Stimulated activated CD8-positive, alpha-beta memory T cell treated with anti-CD3 and anti-CD28 coated beads, Interleukin-7, amount 100 ng/mL, for 1 hour (primary cell): ENCODE measurements at regions not wholly inside any gene's neighbourhood (a gene's known extent, or its start where the extent isn't known, plus 50 kb on each side); places are given as distances from the start of the nearest gene placed in this dataset.
A peak's percentile ranks its signal among the peaks of the same experiment; 100 is the strongest.

ENCODE experiments used
- DNase-seq, 2 donors: peaks; one replicate each; pipeline ENCODE4 v3.0.0-alpha.2; 2020; ENCODE audit warnings: low read depth in 2 of 2

DNA sequence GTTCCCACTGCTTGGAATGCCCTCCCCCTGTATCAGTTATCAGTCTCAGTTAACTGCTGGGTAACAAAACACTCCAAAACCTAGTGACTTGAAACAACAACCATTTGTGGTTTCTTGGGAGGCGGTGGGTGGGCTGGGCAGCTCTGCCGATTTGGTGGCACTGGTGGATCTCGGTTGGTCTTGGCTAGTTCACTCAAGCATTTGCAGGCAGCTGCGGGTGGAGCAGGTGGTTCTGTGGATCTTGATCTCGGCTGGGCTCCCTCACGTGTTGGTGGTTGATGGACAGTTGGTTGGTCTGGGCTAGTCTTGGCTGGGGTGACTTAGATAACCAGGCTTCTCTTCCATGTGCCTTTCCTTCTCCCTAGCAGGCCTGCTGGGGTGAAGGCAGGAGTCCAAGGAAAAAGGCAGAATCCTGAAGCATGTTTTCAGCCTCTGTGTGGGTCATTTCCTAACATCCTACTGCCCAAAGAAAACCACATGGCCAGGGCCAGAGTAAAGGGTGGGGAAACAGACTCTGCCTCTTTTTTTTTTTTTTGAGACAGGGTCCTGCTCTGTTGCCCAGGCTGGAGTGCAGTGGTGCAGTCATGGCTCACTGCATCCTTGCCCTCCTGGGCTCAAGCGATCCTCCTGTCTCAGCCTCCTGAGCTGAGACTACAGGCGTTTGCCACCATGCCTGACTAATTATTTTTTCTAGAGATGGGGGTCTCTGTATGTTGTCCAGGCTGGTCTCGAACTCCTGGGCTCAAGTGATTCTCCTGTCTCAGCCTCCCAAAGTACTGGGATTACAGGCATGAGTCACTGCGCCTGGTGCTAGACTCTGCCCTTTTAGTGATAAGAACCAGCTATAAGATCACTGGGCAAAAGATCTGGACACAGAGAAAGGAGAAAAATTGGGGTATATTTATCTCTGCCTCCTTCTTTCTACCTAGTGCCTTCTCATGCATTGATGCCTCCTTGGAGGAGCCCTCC is 183.7 kb downstream of the RGS3 start:
- no peak for DNase-seq

DNA sequence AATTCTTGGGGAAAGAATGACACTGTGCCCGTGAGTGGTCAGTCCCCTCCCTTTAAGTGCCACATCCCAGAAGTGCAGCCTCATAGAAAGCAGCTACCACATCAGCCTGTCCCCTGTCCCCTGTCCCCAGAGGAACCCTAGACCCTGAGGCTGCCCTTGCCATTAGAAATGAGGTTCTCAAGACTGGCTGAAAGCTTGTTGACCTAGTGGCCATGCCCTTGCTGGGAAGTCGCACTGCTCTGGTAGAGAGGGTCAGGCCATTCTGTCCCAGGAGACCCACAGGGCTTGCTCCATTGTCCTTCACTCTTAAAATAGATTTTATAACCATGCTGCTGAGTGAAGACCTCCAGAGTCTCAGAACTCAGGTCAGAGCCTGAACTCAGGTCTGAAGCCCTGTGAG is 184.5 kb downstream of the RGS3 start:
- no peak for DNase-seq

DNA sequence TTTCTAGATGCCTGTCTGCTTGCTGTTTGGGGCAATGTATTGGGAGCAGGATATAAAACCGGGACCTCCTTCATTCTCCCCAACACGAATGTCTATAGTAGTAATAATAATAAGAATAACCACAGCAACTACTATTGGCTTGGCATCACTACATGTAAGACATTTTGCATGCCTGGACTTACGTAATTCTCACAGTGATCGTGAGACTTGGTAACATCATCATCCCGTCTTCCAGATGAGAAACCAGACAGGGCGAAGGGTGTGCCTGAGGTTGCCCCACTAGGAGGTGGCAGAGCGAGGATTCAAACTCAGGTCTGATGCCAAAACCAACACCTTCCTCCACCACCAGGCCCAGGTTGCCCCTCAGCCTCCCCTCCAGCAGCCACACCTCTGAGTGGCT is 185.1 kb downstream of the RGS3 start:
- DNase-seq = no peak

DNA sequence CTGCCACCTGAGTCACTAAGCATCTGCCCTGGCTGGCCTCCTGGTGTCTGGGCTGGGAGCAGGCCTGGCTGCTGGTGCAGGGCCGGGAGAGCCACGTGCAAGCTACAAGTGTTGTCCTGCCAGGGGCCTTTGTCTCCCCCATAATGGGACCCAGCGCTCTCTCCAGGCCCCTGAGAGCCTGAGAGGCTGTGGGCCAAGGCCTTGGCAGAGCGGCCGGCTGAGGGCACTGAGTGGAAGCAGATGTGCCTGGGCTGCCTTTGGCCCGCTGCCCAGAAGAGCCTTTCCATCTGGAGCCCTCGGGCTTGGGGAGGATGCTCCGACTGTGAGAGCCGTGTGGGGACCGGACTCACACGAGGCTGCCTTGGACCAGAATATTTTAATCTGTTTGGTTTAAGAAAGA is 185.5 kb downstream of the RGS3 start:
- DNase-seq = no peak

DNA sequence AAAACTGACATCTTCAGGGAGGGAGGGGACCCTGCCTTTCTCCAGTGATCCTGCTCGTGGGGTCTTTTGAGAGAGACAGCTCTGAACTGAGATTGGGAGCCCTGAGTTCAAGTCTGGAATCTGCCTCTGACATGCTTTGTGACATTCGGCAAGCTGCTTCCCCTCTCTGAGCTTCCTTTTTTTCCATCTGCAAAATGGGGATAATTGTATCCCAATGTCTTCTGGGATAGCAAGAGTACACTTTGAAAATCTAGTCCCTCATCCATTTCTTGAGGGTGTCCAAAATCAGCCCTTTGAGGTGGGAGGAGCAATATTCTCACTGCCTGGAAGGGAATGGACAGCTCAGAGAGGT is 186.3 kb downstream of the RGS3 start:
- no peak for DNase-seq

DNA sequence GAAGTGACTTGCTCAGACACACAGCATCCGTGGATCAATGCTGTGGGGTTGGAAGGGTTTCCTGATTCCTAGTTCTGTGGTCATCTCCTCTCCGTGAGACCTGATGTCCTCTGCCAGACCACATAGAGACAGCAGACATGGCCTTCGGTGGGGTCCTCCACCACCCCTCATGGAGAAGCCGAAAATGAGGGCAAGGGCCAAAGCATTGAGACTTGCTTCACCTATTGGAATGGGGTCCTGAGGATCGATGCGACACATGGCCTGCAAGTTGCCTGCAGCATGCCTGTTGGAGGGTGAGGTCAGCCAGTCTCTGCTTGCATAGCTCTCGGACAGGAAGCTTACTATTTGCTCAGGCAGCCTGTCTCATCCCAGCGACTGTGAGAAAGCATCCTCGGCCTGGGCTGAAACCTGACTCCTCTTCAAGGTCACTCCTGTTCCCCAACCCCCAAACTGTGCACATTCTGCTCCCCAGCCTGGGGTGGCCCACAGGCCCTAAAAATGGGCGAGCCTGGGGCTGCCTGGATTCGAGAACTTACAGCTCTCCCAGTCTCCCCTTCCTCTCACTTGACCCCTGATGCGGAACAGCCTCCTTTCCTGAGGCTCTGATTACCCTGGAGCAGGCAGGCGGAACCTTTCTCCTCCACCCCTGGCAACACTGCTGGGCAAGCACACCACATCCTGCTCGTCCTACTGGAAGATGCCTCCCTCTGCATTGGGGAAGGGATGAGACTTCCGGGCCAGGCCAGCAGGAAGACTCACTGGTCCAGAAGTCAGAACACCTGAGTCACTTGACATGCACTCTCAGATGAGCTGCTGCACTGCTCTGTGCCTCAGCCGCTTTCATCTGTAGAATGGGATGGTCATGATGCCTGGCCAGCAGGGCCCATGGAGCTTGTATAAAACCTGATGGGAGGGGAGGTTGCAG is 186.9 kb downstream of the RGS3 start:
- DNase-seq = no peak

DNA sequence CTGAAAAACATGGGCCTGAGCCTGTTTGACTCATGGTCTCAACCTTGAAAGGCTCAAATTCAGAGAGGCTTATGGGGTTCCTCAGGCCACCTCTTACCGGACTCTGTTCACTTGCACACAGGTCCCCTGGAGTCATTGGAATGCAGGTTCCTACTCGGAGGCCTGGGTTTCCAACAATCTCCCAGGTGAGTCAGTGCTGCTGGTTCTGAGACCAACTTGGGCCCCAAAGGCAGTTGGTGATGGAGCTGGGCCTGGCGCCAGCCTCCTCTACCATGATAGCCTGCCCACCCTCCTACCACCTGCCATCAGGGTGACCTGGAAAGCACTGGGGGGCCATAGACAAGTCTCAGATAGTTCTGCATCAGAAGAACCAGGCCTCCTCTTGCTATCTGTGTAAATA is 188.4 kb downstream of the RGS3 start:
- no peak for DNase-seq

DNA sequence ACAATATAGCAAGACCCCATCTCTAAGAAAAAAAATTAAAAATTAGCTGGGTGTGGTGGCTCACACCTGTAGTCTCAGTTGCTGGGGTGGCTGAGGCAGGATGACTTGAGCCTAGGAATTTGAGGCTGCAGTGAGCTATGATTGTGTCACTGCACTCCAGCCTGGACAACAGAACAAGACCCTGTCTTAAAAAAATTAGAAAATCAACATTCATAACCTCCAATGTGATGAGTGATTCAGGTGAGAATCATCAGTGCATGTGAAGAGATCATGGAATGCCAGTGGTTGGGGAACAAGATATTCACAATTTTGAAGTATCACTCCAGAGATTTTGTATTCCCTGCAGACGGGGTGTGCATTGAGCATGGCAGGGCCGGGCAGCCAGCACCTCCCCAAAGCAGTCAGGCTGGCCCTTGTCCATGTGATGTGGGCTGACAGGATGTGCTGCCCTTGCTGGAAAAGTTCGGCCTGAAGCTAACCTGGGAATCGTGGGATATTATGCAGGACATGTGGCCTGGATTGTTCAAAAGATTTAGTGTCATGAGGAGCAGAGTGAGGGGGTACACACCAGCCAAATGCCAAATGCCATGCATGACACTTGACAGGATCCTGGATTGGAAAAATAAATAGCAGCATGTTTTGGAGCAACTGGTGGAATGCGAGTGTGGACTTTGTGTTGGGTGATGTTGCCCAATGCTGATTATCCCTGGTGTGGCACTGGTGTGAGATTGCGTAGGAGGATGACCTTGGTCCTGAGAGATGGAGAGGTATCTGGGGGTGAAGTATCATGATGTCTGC is 189.0 kb downstream of the RGS3 start:
- no peak for DNase-seq

DNA sequence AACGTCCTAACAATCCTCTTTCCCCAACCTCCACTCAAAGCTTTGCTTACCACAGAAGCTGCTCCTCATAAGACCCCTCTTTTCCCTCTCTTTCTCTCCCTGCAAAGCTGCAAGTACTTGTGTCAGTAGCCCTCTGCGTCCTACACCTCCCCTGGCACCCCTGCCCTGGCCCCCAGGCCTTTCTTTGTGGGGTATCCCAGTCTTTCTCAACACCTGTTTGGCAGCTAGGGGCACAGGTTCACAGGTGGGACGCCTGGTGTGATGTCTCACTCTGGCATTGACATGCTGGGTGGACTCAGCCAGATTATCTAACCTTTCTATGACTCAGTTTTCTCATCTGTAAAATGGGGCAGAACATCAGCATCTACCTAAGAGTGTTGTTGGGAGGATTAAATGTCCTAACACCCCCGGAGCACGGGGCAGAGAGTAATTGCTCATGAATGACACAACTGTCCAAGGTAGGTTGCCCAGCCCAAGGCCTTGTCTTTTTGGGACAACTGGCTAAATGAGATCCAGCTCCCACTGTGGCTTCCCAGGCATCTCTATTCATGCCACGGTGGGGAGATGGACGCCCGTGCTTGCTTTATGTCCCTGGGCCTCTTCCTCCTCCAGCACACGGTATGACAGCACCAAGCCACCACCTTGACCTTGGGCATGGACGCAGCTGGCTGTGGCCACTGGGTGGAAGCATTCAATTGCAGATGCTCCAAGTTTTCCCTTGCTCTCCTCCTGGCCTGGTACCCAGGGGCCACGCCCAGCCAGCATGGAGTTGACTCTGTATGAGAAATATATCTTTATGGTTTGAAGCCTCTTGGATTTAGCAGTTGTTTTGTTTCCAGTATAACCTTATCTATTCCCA is 190.4 kb downstream of the RGS3 start:
- no peak for DNase-seq

DNA sequence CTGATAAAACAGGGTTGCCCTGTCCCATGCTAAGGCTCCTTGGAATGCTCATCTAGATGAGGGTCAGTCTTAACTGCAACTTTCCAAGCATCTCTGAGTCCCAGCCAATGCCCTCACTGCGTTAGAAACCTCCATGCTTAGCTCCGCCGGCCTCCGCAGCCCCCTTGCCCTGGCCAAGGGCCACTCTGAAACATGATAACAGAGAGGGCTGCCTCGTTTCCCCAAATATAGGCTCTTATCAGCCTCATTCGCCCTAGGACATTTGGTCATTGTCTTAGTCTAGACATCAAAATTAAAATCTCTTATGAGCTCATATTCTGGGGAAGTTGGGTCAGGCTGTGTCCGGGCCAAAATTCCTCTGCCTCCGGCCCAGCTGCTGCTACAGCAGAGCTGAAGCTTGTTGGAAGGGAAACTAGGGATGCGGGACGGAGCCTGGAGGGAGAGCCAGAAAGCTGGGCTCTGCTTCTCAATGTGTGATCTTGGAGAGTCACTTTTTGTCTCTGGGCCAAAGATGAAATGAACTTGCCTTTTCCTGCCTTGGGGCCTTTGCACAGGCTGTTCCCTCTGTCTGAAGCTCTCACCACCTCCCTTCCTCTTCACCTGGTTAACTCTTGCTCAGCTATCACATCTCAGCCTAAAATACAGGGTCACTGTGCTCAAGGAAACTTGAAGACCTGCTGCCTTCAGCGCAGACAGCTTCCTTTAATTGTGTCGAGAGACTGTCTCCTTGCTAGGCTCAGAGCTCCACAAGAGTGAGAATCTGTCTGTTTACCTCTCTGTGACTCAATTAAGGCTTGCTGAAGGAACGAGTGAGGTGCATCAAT is 191.3 kb downstream of the RGS3 start:
- no peak for DNase-seq

DNA sequence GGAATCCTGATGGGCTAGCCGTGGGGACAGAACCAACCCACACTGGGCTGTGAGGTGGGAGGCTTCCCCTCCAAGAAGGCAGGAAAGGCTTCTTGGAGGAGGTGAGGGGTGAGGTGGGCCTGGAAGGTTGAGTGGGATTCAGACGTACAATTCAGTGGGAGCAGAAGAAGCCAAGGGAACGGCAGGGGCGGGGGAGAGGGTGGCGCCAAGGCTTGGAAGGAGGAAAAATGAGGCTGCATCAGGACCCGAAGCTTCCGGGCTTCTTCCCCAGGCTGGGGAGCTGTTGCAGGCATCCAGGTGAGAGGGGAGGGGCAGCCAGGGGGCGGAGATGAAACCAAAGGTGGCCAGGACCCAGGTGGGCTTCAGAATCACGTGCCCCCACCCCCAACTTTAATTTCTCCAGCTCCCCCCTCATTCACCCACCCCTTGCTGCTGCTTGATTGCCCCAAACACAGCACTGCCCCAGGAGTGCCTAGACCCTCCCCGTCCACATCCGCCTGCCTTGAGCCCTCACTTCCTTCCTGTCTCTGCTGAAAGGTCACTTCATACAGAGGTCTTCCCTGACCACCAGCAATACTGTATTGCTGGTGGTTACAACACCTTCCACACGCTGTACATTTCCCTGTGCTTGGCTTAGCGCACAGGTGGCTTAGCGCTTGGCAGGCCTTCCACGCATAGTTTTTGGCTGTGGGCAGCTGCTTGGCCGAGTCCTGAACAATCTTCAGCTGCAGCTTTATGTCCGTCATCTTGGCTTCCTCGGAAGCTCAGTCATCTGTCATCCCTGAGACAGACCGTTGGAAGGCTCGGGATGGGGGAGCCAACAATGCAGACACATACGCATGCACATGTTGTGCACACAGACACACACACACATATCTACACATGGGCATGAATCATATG is 193.5 kb downstream of the RGS3 start:
- DNase-seq = no peak

DNA sequence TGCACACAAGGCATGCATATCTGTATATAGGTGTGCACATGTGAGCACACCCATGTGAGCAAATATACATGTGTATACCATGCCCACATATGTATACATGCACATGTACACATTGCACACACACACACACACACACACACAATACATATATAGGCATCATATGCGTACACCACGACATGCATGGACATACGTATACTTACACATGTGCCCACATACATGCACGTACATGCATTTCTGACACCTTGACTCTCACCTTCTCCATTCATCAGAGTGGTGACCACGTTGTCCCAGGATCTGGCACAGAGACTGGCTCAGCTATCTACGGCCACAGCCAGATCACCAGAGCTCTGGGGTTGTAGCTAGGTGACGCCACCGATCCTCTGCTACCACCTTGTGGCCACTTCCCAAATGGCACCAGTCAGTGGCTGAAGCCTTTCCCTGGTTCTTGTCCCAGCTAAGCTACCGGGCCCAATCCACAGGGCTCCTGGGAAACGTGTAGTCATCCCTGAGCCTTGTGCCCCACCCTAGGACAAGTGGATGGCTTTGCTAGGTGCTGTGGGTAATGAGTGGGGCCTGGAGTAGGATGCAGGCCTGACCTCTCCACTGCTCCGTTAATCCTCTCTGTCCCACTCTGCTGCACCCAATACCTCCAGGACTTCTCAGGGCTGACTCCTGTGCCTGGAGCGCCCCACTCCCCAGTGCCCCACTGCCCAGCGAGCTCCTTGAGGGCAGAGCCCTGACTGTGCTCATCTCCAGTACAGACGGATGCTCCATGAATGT is 194.4 kb downstream of the RGS3 start:
- DNase-seq = peak; percentile 60 to 67

DNA sequence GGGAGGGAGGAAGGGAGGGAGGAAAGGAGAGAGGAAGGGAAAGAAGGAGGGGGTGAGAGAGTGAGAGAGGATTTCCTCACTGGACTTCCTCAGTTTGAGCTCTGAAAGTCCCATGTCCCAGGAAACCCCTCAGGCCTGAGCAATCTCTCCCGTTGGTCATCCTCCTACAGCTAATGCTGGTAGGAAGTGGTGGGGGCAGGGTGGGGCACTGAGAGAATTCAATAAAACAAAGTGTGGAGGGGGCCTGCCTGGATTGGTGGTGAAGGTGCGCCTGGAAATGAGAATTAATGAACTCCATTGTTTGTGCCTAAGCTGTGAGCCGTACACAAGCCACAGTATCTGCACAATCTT is 195.0 kb downstream of the RGS3 start:
- no peak for DNase-seq

DNA sequence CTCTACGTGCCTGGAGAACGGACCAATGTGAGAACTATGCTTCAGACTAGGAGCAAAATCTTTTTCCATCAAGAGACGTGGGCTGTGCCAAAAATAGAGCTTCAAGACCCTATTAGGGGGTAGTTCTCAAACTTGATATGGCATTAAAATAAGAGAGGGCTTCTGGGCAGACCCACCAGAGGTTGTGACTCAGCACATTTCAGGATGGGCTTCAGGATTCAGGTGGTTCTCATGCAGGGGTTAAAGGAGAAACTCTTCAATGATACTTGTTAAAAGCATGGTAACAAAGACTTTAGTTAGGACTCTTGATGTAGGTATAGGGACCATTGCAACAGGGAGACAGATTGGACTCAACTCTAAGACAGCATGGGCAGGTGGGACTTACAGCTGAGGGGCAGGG is 195.5 kb downstream of the RGS3 start:
- no peak for DNase-seq

DNA sequence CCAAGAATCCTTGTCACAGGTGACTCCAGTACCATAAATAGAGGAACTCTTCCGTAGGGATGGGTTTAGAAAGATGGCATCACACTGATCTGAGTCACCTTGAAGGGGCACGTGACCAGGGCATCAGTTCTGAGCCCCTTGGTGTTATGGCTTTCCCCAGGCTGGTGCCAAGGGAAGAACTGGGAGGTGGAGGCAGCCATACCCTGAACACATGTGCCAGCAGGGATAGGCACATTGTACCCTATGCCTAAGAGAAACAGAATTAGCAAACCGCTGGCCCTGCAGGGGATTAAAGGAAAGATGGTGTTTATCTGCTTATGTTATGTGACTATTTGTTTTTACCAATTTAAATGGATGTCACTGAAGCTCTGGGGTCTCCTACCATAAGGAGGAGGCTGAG is 196.2 kb downstream of the RGS3 start:
- DNase-seq = no peak

DNA sequence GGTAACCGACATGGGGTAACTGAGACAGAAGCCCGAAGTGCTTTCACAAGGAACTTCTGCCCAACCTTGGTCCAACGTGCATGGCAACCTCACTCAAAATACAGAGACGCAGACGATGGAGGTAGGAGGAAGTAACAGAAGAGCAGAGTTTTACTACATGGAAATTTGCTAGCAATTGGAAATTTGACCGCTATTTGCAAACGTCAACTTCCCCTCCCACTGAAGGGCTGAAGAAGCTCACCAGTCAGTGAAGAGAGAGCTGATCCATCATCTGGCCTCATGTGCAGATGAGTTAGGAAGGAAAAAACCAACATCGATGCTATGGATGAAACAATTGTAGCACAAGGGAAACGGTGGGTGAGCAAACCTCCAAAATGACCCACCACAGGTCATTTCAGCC is 196.7 kb downstream of the RGS3 start:
- DNase-seq = no peak

DNA sequence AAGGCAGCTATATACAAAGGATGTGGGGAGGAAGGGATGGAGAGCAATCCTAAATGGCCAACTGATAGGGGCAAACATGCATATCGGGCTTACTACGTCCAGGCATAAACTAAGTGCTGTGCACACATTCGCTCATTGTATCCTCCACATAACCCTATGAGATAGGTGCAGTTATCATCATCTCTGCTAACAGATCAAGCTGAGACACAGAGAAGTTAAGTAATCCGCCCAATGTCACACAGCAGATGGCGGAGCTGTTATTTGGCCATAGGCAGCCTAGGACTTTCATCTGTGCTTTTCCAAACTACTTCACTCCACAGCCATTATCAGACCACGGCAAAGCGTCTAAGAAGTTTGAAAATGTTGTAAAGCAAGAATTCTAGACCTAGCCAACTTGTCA is 197.5 kb downstream of the RGS3 start:
- no peak for DNase-seq

DNA sequence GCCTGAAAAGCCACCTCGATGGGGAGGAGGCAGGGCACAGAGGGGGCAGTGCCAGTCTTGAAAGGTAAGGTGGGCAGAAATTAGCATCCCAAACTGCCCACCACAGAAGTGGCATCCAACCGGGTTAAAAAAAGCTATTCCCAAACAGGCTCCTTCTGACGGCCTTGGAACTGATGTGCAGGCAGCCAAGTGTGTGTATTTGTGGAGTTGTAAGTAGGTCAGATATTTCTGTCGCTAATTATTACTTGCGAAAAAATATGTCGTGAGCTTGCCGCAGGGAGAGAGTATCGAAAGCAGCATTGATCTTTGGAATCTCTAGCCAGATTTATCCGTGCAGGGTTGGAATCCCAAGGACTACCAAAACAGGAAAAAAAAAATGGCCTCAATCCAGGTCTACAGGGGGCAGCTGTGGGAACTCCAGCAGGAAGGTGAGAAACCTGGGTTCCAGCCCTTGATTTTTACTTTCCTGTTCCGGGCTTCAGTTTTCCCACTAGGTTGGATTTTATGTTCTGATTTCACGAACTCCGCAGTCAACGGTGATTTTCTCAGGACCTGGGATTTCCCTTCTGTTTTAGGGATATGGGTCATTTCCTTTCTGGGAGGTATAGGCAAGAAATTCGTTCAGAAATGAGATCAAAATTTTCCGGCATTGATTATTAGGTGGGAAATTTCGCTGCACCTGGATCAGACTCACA is 200.8 kb downstream of the RGS3 start:
- DNase-seq = no peak
